Hippocampal formation (tissue), 2 donors: ENCODE measurements at regions not wholly inside any gene's neighbourhood (a gene's known extent, or its start where the extent isn't known, plus 50 kb on each side); places are given as distances from the start of the nearest gene placed in this dataset.
"Not testable (repeated sequence)": the region's sequence is repeated elsewhere in the genome, so short reads cannot be mapped to it uniquely, and the experiment has no call there.

Source experiments
- DNase-seq, 2 donors: peaks; one replicate each; lab custom pipeline; 2025; lab: John Stamatoyannopoulos, UW

- DNase-seq, result no peak
These were observed 92.8 kb upstream of the MSH6 start for GRCh38 chr2:47690132-47690531.

GRCh38 chr2:47689118-47689517 is 93.8 kb upstream of the MSH6 start:
- DNase-seq, result not testable (repeated sequence)

- DNase-seq, result no peak
These were observed 94.4 kb upstream of the MSH6 start for GRCh38 chr2:47688561-47688960.

GRCh38 chr2:47687856-47688255 is 95.1 kb upstream of the MSH6 start:
- no peak for DNase-seq

- no peak for DNase-seq
These were observed 96.9 kb upstream of the MSH6 start for GRCh38 chr2:47686018-47686417.

GRCh38 chr2:47682216-47682749 is 100.7 kb upstream of the MSH6 start:
- DNase-seq, result no peak

GRCh38 chr2:47676261-47676926 is 105.6 kb upstream of the KCNK12 start:
- DNase-seq, result no peak

- DNase-seq, result no peak
These were observed 104.5 kb upstream of the KCNK12 start for GRCh38 chr2:47675196-47675825.

- no peak for DNase-seq
These were observed 95.5 kb upstream of the KCNK12 start for GRCh38 chr2:47666332-47666731.

- DNase-seq, result no peak
These were observed 94.0 kb upstream of the KCNK12 start for GRCh38 chr2:47664817-47665216.

GRCh38 chr2:47662552-47662951 is 91.8 kb upstream of the KCNK12 start:
- no peak for DNase-seq

GRCh38 chr2:47661310-47661709 is 90.5 kb upstream of the KCNK12 start:
- DNase-seq, result no peak

GRCh38 chr2:47660168-47660567 is 89.4 kb upstream of the KCNK12 start:
- no peak for DNase-seq

GRCh38 chr2:47658646-47659320 is 88.0 kb upstream of the KCNK12 start:
- no peak for DNase-seq

- DNase-seq, result no peak
These were observed 87.2 kb upstream of the KCNK12 start for GRCh38 chr2:47657886-47658489.

GRCh38 chr2:47656715-47657600 is 86.2 kb upstream of the KCNK12 start:
- DNase-seq, result no peak

GRCh38 chr2:47655563-47655880 is 84.7 kb upstream of the KCNK12 start:
- no peak for DNase-seq

GRCh38 chr2:47654790-47655562 is 84.2 kb upstream of the KCNK12 start:
- DNase-seq, result no peak

- DNase-seq, result peak; percentile 21 to 23
These were observed 83.4 kb upstream of the KCNK12 start for GRCh38 chr2:47653902-47654789.

- DNase-seq, result no peak
These were observed 82.3 kb upstream of the KCNK12 start for GRCh38 chr2:47653036-47653435.
